GM18870 (cell line): ENCODE measurements at regions not wholly inside any gene's neighbourhood (a gene's known extent, or its start where the extent isn't known, plus 50 kb on each side); places are given as distances from the start of the nearest gene placed in this dataset.
"Not testable (repeated sequence)": the region's sequence is repeated elsewhere in the genome, so short reads cannot be mapped to it uniquely, and the experiment has no call there.

Source experiments
- ATAC-seq: cut with Tn5 transposase; IDR thresholded peaks from one replicate; pipeline ENCODE4 v1.9.1; 2021; ENCODE audit warnings: moderate library complexity; ENCODE audit not compliant: unreplicated experiment

- ATAC-seq: peak; percentile 25
Observed at GRCh38 chr6:11428371-11428770, 109.2 kb upstream of the TMEM170B start.

GRCh38 chr6:11427723-11428245 lies 109.8 kb upstream of the TMEM170B start:
- ATAC-seq: no peak

- ATAC-seq: no peak
Observed at GRCh38 chr6:11427091-11427722, 110.3 kb upstream of the TMEM170B start.

- no peak for ATAC-seq
Observed at GRCh38 chr6:11426571-11426970, 111.0 kb upstream of the TMEM170B start.

- ATAC-seq: no peak
Observed at GRCh38 chr6:11425876-11426275, 111.7 kb upstream of the TMEM170B start.

GRCh38 chr6:11425431-11425871 lies 112.1 kb upstream of the TMEM170B start:
- ATAC-seq: no peak

GRCh38 chr6:11424395-11425034 lies 113.0 kb upstream of the TMEM170B start:
- no peak for ATAC-seq

GRCh38 chr6:11423667-11424066 lies 113.9 kb upstream of the TMEM170B start:
- no peak for ATAC-seq

GRCh38 chr6:11423072-11423471 lies 114.5 kb upstream of the TMEM170B start:
- no peak for ATAC-seq

GRCh38 chr6:11419763-11420453 lies 117.6 kb upstream of the TMEM170B start:
- ATAC-seq: no peak

- ATAC-seq: no peak
Observed at GRCh38 chr6:11418290-11418905, 119.2 kb upstream of the TMEM170B start.

GRCh38 chr6:11416936-11417576 lies 120.5 kb upstream of the TMEM170B start:
- no peak for ATAC-seq

GRCh38 chr6:11416099-11416935 lies 121.2 kb upstream of the TMEM170B start:
- ATAC-seq: not testable (repeated sequence)

- ATAC-seq: no peak
Observed at GRCh38 chr6:11415557-11415956, 122.0 kb upstream of the TMEM170B start.

GRCh38 chr6:11414176-11414963 lies 123.2 kb upstream of the TMEM170B start:
- peak; percentile 71 for ATAC-seq

GRCh38 chr6:11413728-11414127 lies 123.8 kb upstream of the TMEM170B start:
- no peak for ATAC-seq

GRCh38 chr6:11413117-11413687 lies 124.3 kb upstream of the TMEM170B start:
- no peak for ATAC-seq

- no peak for ATAC-seq
Observed at GRCh38 chr6:11412616-11413015, 124.9 kb upstream of the TMEM170B start.

GRCh38 chr6:11412011-11412424 lies 125.5 kb upstream of the TMEM170B start:
- no peak for ATAC-seq
